ENCODE measurements at regions not wholly inside any gene's neighbourhood (a gene's known extent, or its start where the extent isn't known, plus 50 kb on each side); places are given as distances from the start of the nearest gene placed in this dataset.
A peak's percentile ranks its signal among the peaks of the same experiment; 100 is the strongest.

DNA sequence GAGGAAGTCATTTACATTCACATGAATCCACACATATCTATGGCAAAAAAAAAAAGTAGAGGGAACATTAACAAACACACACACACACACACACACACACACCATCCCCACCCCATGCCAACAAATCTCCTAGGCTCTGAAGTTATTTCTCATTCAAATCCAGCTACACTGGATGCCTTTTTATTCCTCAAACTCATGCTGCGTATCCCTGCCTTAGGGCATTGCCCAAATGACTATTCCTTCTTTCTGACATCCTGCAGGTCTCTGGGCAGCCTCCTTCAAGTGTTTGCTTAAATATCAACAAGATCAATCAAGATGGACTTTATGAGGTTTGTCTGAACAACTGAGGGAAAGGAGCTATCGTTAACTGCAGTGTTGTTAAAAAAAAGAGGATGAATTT lies 106.5 kb upstream of the FAM9A start:
- no peak for DNase-seq (ENCODE audit: low spot score)
- TF ChIP-seq, protein P1, sequence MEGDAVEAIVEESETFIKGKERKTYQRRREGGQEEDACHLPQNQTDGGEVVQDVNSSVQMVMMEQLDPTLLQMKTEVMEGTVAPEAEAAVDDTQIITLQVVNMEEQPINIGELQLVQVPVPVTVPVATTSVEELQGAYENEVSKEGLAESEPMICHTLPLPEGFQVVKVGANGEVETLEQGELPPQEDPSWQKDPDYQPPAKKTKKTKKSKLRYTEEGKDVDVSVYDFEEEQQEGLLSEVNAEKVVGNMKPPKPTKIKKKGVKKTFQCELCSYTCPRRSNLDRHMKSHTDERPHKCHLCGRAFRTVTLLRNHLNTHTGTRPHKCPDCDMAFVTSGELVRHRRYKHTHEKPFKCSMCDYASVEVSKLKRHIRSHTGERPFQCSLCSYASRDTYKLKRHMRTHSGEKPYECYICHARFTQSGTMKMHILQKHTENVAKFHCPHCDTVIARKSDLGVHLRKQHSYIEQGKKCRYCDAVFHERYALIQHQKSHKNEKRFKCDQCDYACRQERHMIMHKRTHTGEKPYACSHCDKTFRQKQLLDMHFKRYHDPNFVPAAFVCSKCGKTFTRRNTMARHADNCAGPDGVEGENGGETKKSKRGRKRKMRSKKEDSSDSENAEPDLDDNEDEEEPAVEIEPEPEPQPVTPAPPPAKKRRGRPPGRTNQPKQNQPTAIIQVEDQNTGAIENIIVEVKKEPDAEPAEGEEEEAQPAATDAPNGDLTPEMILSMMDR (IDR thresholded peaks at IDR 0.05; ENCODE audit: extremely low read depth, missing control alignments): no peak

DNA sequence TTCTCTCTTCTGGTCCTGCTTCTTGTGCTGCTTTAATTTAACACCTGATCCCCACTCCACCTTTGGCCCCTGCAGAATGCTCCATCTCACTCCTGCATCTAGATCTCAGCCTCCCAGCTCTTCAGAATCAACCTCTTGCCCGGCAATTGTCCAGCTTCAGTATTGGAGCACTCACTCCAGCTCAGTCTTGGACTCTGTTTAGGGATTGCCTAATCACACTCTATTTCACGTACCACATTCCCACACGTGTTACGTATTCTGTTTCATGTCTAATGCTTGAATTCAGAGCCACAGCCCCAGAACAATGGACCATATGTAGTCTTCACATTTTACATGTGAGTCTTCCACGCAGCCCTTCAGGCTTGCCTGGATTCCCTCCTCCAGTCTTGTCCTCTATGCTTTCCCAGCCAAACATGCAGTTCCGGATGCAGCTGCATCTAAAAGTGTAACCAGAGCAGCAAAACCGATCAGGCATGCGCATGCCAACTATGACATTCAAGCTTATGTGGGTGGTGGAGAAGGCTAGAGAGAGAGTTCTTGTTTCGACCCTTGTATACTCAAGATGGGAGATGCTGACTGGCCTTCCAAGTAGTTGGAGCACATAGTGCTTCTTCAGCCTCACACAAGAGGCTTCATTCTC lies 105.2 kb upstream of the FAM9A start:
- no peak for DNase-seq (ENCODE audit: low spot score)
- TF ChIP-seq, protein P1 (IDR thresholded peaks at IDR 0.05; ENCODE audit: extremely low read depth, missing control alignments): no peak

DNA sequence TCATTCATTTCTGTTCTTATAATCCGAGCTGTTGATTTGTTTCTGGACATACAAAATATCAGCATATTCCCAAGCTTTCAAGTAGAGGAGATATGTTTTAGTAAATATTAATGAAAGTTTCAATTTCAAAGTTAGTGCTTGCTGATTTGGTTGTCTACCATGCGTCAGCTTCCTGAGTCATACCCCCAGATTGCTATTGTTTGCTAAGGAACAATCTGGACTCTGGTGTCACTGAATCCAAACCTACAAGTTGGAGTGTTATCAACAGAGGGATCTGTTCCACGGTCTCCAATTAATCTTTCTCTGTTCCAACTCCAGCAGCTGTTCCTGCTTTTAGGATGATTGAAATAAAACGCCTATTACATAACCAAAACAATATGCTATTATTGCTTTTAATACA lies 96.1 kb upstream of the FAM9A start:
- no peak for DNase-seq (ENCODE audit: low spot score)
- TF ChIP-seq, protein P1 (IDR thresholded peaks at IDR 0.05; ENCODE audit: extremely low read depth, missing control alignments): no peak

DNA sequence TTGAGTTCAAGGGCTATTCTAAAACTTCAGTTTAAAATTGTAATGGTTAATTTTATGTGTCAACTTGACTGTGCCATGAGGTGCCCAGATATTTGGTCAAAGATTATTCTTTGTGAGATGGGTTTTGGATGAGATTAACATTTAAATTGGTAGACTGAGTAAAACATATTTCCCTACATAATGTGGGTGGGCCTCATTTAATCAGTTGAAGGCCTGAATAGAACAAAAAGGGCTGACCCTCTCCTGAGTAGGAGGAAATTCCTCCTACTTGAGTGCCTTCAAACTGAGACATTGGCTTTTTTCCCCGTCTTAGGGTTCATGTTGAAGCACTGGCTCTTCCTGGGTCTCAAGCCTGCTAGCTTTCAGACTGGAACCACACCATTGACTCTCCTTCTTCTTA lies 89.6 kb upstream of the FAM9A start:
- DNase-seq (ENCODE audit: low spot score): no peak
- TF ChIP-seq, protein P1 (IDR thresholded peaks at IDR 0.05; ENCODE audit: extremely low read depth, missing control alignments): no peak

DNA sequence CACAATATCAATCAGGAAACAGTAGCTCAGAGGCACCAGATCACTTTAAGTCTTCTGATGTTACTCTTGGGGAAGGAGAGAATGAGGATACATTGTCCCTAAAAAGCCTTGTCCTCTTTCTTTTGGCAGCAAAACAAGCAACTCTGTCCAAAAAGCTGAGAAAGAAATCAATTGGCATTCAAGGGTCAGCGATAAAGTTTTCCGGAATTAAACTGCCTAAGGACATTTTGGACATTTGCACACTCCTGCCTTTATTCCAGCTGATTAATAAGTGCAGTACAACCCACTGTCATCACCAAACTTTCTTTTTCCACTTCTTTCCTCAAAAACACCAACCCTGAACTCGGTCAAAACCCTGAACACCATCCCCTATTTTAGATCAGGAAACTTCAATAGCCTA lies 85.8 kb upstream of the FAM9A start:
- DNase-seq (ENCODE audit: low spot score): no peak
- TF ChIP-seq, protein P1 (IDR thresholded peaks at IDR 0.05; ENCODE audit: extremely low read depth, missing control alignments): no peak

DNA sequence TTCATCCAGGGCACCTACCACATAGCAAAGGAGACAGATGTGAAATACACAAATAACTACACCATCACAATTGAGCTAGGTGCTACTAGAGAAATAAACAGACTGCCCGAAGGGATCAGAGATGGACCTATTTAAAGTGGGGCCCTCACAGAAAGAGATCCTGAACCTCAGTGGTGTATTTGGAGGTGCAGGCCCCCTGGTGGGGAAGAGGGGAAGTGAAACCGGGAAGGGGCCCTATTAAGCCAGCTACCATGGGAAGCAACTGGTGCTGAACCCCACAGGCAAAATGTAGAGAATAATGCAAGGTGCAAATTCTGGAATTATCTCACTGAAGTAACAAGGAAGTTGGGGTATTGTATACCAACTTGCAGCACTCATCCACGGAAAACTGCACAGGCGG lies 78.6 kb upstream of the FAM9A start:
- DNase-seq (ENCODE audit: low spot score): no peak
- TF ChIP-seq, protein P1 (IDR thresholded peaks at IDR 0.05; ENCODE audit: extremely low read depth, missing control alignments): peak; percentile 5

DNA sequence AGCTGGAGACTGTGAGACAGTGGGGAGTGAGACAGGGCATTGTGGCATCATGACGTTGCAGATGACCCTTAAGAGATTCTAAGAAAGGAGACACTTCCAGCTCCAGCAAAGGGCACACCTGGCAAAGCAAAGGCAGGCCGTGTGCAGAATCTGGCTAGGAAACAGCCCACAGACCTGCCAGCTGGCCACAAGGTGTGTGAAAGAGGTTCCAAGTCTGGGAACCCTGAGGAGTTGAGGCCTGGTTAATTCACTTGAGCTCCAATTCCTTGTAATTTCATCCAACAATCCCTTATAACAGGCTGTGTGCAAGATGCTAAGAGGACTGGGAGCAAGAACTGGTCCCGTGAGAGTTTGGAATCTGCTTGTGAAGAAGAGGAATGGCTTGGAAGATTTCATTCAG lies 72.8 kb upstream of the FAM9A start:
- TF ChIP-seq, protein P1 (IDR thresholded peaks at IDR 0.05; ENCODE audit: extremely low read depth, missing control alignments): no peak
- no peak for DNase-seq (ENCODE audit: low spot score)
